Activated T-cell treated with anti-CD3 and anti-CD28 coated beads, Interleukin-2, amount 50 U/mL, for 24 hours (primary cell): ENCODE measurements at regions not wholly inside any gene's neighbourhood (a gene's known extent, or its start where the extent isn't known, plus 50 kb on each side); places are given as distances from the start of the nearest gene placed in this dataset.
"Not testable (repeated sequence)": the region's sequence is repeated elsewhere in the genome, so short reads cannot be mapped to it uniquely, and the experiment has no call there.

Source experiments
- DNase-seq: peaks from one replicate; pipeline ENCODE4 v3.0.0-alpha.2; 2020
- H3K27ac Mint-ChIP-seq: 2 replicates; pipeline ENCODE4 v1.8.0; 2020; ENCODE audit warnings: mild to moderate bottlenecking, mixed read lengths
- H3K27me3 Mint-ChIP-seq: 2 replicates; pipeline ENCODE4 v1.8.0; 2020; ENCODE audit warnings: mixed read lengths
- H3K36me3 Mint-ChIP-seq: 2 replicates; pipeline ENCODE4 v1.8.0; 2020; ENCODE audit warnings: low read depth, mixed read lengths
- H3K4me1 Mint-ChIP-seq: 2 replicates; pipeline ENCODE4 v1.8.0; 2020; ENCODE audit warnings: low read depth, mixed read lengths
- H3K4me3 Mint-ChIP-seq: 2 replicates; pipeline ENCODE4 v1.8.0; 2020; ENCODE audit warnings: mild to moderate bottlenecking, moderate library complexity, mixed read lengths
- H3K9me3 Mint-ChIP-seq: 2 replicates; pipeline ENCODE4 v1.8.0; 2020; ENCODE audit warnings: mixed read lengths

GRCh38 chr3:81154611-81155143, 606.8 kb downstream of the GBE1 start:
- no peaks in the 10 kb centered on the region for H3K36me3 Mint-ChIP-seq
- H3K27me3 Mint-ChIP-seq: no peaks in the 10 kb centered on the region
- DNase-seq: no peak
- H3K4me3 Mint-ChIP-seq: no peak overlapping the region
- peaks cover 9% of the 10 kb centered on the region for H3K9me3 Mint-ChIP-seq
- no peaks in the 10 kb centered on the region for H3K4me1 Mint-ChIP-seq
- H3K27ac Mint-ChIP-seq: no peak overlapping the region

DNA sequence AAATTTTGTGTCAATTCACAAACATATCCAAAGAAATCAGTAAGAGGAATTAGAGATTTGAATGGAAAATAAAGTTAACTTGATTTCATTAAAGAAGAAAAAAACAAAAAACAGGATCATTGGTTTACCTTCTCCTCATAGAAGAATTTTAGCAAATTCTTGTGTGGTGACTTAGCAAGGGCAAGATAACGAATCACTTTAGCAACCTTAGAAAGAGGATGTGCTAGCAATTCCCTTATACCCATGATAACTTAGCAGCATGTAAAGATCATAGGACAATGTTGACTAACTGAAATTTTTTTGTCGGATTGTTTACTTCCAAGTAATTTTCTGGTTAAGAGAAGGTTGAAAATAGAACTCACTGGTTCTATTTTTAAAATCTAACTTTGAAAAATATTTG, 609.3 kb downstream of the GBE1 start:
- H3K36me3 Mint-ChIP-seq: no peaks in the 10 kb centered on the region
- H3K27me3 Mint-ChIP-seq: no peaks in the 10 kb centered on the region
- H3K4me1 Mint-ChIP-seq: no peaks in the 10 kb centered on the region
- H3K27ac Mint-ChIP-seq: no peak overlapping the region
- DNase-seq: no peak
- no peak overlapping the region for H3K4me3 Mint-ChIP-seq
- peaks cover 9% of the 10 kb centered on the region for H3K9me3 Mint-ChIP-seq

GRCh38 chr3:81132995-81133394, 628.5 kb downstream of the GBE1 start:
- peaks cover 17% of the 10 kb centered on the region for H3K9me3 Mint-ChIP-seq
- no peaks in the 10 kb centered on the region for H3K27me3 Mint-ChIP-seq
- H3K4me1 Mint-ChIP-seq: no peaks in the 10 kb centered on the region
- no peak overlapping the region for H3K27ac Mint-ChIP-seq
- no peak for DNase-seq
- no peak overlapping the region for H3K4me3 Mint-ChIP-seq
- H3K36me3 Mint-ChIP-seq: no peaks in the 10 kb centered on the region

- DNase-seq: no peak
- H3K27me3 Mint-ChIP-seq: no peaks in the 10 kb centered on the region
- H3K4me3 Mint-ChIP-seq: no peak overlapping the region
- H3K36me3 Mint-ChIP-seq: no peaks in the 10 kb centered on the region
- H3K9me3 Mint-ChIP-seq: peaks cover 13% of the 10 kb centered on the region
- H3K27ac Mint-ChIP-seq: no peak overlapping the region
- no peaks in the 10 kb centered on the region for H3K4me1 Mint-ChIP-seq
Measured at GRCh38 chr3:81105789-81106488, 655.5 kb downstream of the GBE1 start.

DNA sequence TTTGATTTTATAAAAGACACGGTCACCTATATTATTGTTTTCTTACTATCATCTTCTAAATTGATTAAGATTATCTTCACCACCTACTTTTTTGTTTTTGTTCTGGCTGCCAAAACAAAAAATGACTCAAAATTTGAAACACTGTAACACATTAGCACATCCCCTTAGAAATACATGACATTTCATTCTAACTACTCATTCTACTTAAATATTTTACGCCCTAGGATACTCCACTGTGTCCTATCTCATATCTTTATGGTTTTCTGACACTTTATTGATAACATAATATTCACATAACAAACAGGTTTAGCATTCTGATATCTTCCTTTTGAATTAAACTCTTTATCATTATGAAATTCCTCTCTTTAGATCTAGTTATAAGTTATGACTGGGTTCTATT, 656.2 kb downstream of the GBE1 start:
- Mint-ChIP-seq H3K9me3 (peaks cover 9% of the 10 kb centered on the region), H3K36me3 (no peaks in the 10 kb centered on the region), H3K4me1 (no peaks in the 10 kb centered on the region), H3K27me3 (no peaks in the 10 kb centered on the region), H3K27ac (no peak overlapping the region), H3K4me3 (no peak overlapping the region)
- no peak for DNase-seq

DNA sequence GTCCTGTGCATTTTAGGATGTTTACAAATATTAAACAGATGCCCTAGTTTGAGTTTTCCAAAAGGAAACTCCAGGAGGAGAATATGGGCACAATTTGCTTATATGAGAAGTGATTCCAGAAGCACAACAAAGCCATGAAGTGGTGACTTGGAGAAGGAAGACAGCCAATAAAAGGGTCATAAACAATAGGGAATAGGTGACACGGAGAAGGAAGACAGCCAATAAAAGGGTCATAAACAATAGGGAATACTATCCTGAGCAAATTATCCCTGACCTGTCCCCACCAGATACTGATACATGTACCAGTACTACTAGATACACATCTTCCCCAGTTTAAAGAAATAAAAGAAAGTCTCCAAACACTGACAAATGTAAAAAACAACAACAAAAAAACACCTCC, 663.6 kb downstream of the GBE1 start:
- Mint-ChIP-seq H3K27me3 (no peaks in the 10 kb centered on the region), H3K4me3 (no peak overlapping the region), H3K36me3 (no peaks in the 10 kb centered on the region), H3K9me3 (peaks cover 4% of the 10 kb centered on the region), H3K4me1 (no peaks in the 10 kb centered on the region), H3K27ac (no peak overlapping the region)
- DNase-seq: no peak

DNA sequence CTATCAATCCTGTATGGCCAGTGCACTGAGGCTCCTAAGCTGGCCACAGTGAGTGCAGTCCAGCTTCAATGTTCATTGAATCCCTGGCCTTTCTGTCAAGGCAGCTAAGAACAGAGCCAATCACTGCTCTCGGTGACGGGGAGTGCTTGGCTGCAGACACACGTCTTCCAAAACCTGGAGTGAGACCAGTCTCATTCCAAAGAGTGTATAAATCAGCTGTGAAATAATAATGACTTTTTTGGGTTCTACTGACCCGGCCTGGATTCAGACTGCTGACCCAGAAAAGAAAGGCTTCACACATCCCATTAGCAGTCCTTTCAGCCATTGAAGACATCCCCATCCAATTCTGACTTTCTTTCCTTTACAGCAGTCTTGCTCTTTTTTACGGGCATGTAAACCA, 665.5 kb downstream of the GBE1 start:
- Mint-ChIP-seq H3K36me3 (no peaks in the 10 kb centered on the region), H3K4me3 (no peak overlapping the region), H3K27ac (no peak overlapping the region), H3K9me3 (peaks cover 2% of the 10 kb centered on the region), H3K27me3 (no peaks in the 10 kb centered on the region), H3K4me1 (no peaks in the 10 kb centered on the region)
- no peak for DNase-seq

- Mint-ChIP-seq H3K4me1 (no peaks in the 10 kb centered on the region), H3K27me3 (no peaks in the 10 kb centered on the region), H3K27ac (no peak overlapping the region), H3K36me3 (no peaks in the 10 kb centered on the region), H3K9me3 (peaks cover 2% of the 10 kb centered on the region), H3K4me3 (no peak overlapping the region)
- no peak for DNase-seq
Measured at GRCh38 chr3:81094986-81095385, 666.5 kb downstream of the GBE1 start.

- no peaks in the 10 kb centered on the region for H3K27me3 Mint-ChIP-seq
- no peaks in the 10 kb centered on the region for H3K4me1 Mint-ChIP-seq
- H3K36me3 Mint-ChIP-seq: no peaks in the 10 kb centered on the region
- no peak overlapping the region for H3K4me3 Mint-ChIP-seq
- H3K9me3 Mint-ChIP-seq: peaks cover 4% of the 10 kb centered on the region
- H3K27ac Mint-ChIP-seq: no peak overlapping the region
- DNase-seq: no peak
Measured at GRCh38 chr3:81087607-81088006, 673.8 kb downstream of the GBE1 start.

- Mint-ChIP-seq H3K4me1 (no peaks in the 10 kb centered on the region), H3K27me3 (no peaks in the 10 kb centered on the region), H3K4me3 (no peak overlapping the region), H3K27ac (no peak overlapping the region), H3K36me3 (no peaks in the 10 kb centered on the region), H3K9me3 (peaks cover 6% of the 10 kb centered on the region)
- no peak for DNase-seq
Measured at GRCh38 chr3:81086348-81086747, 675.1 kb downstream of the GBE1 start.

GRCh38 chr3:81080608-81081007, 680.8 kb downstream of the GBE1 start:
- Mint-ChIP-seq H3K9me3 (peaks cover 7% of the 10 kb centered on the region), H3K36me3 (no peaks in the 10 kb centered on the region), H3K27me3 (no peaks in the 10 kb centered on the region), H3K4me3 (no peak overlapping the region), H3K27ac (no peak overlapping the region), H3K4me1 (no peaks in the 10 kb centered on the region)
- DNase-seq: no peak

DNA sequence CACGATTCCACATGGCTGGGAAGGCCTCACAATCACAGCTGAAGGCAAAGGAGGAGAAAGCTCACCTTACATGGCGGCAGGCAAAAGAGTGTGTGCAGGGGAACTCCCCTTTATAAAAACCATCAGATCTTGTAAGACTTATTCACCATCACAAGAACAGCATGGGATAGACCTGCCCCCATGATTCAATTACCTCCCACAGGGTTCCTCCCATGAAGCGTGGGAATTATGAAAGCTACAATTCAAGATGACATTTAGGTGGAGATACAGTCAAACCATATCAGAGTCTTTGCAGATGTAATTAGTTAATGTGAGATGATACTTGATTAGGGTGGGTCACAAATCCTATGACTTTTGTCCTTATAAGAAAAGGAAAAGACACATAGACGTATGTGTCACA, 688.9 kb downstream of the GBE1 start:
- H3K4me1 Mint-ChIP-seq: no peaks in the 10 kb centered on the region
- no peaks in the 10 kb centered on the region for H3K36me3 Mint-ChIP-seq
- peaks cover 8% of the 10 kb centered on the region for H3K9me3 Mint-ChIP-seq
- no peaks in the 10 kb centered on the region for H3K27me3 Mint-ChIP-seq
- H3K27ac Mint-ChIP-seq: no peak overlapping the region
- DNase-seq: no peak
- H3K4me3 Mint-ChIP-seq: no peak overlapping the region

GRCh38 chr3:81068546-81068945, 692.9 kb downstream of the GBE1 start:
- Mint-ChIP-seq H3K9me3 (peaks cover 14% of the 10 kb centered on the region), H3K27ac (no peak overlapping the region), H3K36me3 (no peaks in the 10 kb centered on the region), H3K4me3 (no peak overlapping the region), H3K27me3 (no peaks in the 10 kb centered on the region), H3K4me1 (no peaks in the 10 kb centered on the region)
- DNase-seq: no peak

GRCh38 chr3:81063896-81064295, 697.5 kb downstream of the GBE1 start:
- no peaks in the 10 kb centered on the region for H3K36me3 Mint-ChIP-seq
- H3K27ac Mint-ChIP-seq: no peak overlapping the region
- H3K27me3 Mint-ChIP-seq: no peaks in the 10 kb centered on the region
- H3K4me1 Mint-ChIP-seq: no peaks in the 10 kb centered on the region
- peaks cover 10% of the 10 kb centered on the region for H3K9me3 Mint-ChIP-seq
- no peak for DNase-seq
- no peak overlapping the region for H3K4me3 Mint-ChIP-seq

- H3K36me3 Mint-ChIP-seq, H3K4me1 Mint-ChIP-seq, H3K27me3 Mint-ChIP-seq, H3K9me3 Mint-ChIP-seq, DNase-seq, H3K4me3 Mint-ChIP-seq, H3K27ac Mint-ChIP-seq: not testable (repeated sequence)
Measured at GRCh38 chr3:81051133-81051532, 710.3 kb downstream of the GBE1 start.
